CD4-positive, alpha-beta T cell (primary cell): ENCODE measurements at regions not wholly inside any gene's neighbourhood (a gene's known extent, or its start where the extent isn't known, plus 50 kb on each side); places are given as distances from the start of the nearest gene placed in this dataset.
"Not testable (repeated sequence)": the region's sequence is repeated elsewhere in the genome, so short reads cannot be mapped to it uniquely, and the experiment has no call there.

ENCODE experiments used
- ATAC-seq: fragments of 200-7000 bp; cut with Tn5 transposase; one replicate; pipeline ENCODE4 v1.10.0; 2022; ENCODE audit warnings: mild to moderate bottlenecking; ENCODE audit not compliant: poor library complexity
- CTCF ChIA-PET: fragments of 350-600 bp; sonication (Branson Sonifier 250); formaldehyde crosslinking; loops from one replicate; lab custom pipeline; 2021; ENCODE audit warnings: antibody characterized with exemption, inconsistent platforms; lab: Charles Lee
- POLR2A ChIA-PET: fragments of 350-600 bp; sonication (Branson Sonifier 250); formaldehyde crosslinking; loops from one replicate; lab custom pipeline; 2021; ENCODE audit warnings: antibody characterized with exemption, inconsistent platforms; lab: Charles Lee
- DNase-seq, 14 experiments: peaks; one replicate each; pipeline ENCODE4 v3.0.0-alpha.2; 2013 to 2020; ENCODE audit warnings: mixed read lengths in 2 of 14
- H3K27ac ChIP-seq, 2 donors: one replicate each; pipeline versions ENCODE4 v1.5.1 to v1.7.0; 2013; ENCODE audit warnings: low read length in 2 of 2, low read depth in 1 of 2, mild to moderate bottlenecking in 1 of 2
- H3K27me3 ChIP-seq, 2 experiments: 1 replicate in 1 of 2; 2 replicates in 1 of 2; pipeline versions ENCODE4 v1.6.1 to v1.7.0; 2013; ENCODE audit warnings: low read length in 2 of 2, control low read depth in 1 of 2, mild to moderate bottlenecking in 1 of 2, moderate library complexity in 1 of 2; ENCODE audit not compliant: insufficient read depth in 2 of 2, control insufficient read depth in 1 of 2
- H3K36me3 ChIP-seq: one replicate; pipeline ENCODE4 v1.6.1; 2013; ENCODE audit warnings: low read length, control low read depth; ENCODE audit not compliant: insufficient read depth
- H3K4me1 ChIP-seq: one replicate; pipeline ENCODE4 v1.6.1; 2013; ENCODE audit warnings: low read length, control low read depth; ENCODE audit not compliant: insufficient read depth
- H3K4me3 ChIP-seq: one replicate; pipeline ENCODE4 v1.5.1; 2013; ENCODE audit warnings: mild to moderate bottlenecking, low read length, moderate library complexity
- H3K9me3 ChIP-seq, 2 experiments: 1 replicate in 1 of 2; 2 replicates in 1 of 2; pipeline versions ENCODE4 v1.6.1 to v1.7.0; 2013; ENCODE audit warnings: low read length in 2 of 2, mild to moderate bottlenecking in 2 of 2, control low read depth in 1 of 2, moderate library complexity in 1 of 2; ENCODE audit not compliant: control insufficient read depth in 1 of 2, insufficient read depth in 1 of 2
- H3K27ac Mint-ChIP-seq: one replicate; pipeline ENCODE4 v1.8.0; 2020; ENCODE audit warnings: mixed read lengths
- H3K27me3 Mint-ChIP-seq: one replicate; pipeline ENCODE4 v1.8.0; 2021; ENCODE audit warnings: mixed read lengths
- H3K36me3 Mint-ChIP-seq: one replicate; pipeline ENCODE4 v1.8.0; 2021; ENCODE audit warnings: low read depth, mixed read lengths
- H3K4me1 Mint-ChIP-seq: one replicate; pipeline ENCODE4 v1.8.0; 2021; ENCODE audit warnings: low read depth, mixed read lengths
- H3K4me3 Mint-ChIP-seq: one replicate; pipeline ENCODE4 v1.8.0; 2020; ENCODE audit warnings: mild to moderate bottlenecking, mixed read lengths
- H3K9me3 Mint-ChIP-seq: one replicate; pipeline ENCODE4 v1.8.0; 2020; ENCODE audit warnings: mixed read lengths
- intact Hi-C, 2 experiments: fragments of 100-400 bp; cut with DNase I in 1 of 2; cut with micrococcal nuclease in 1 of 2; formaldehyde crosslinking; loops; one replicate each; pipeline versions ENCODE4 v1.15.1 to v1.9.0; 2023 to 2025; cut with DNase I, micrococcal nuclease
- TF ChIP-seq, protein P1 (sequence below): fragments of 200-600 bp; IDR thresholded peaks from one replicate; pipeline ENCODE4 v1.8.0; 2022; ENCODE audit warnings: antibody characterized with exemption, mild to moderate bottlenecking

GRCh38 chr9:102439583-102439982 lies 555.5 kb upstream of the CYLC2 start:
- ChIA-PET POLR2A (no interaction called here), CTCF (no interaction called here)
- Histone ChIP-seq H3K4me3 (no peak overlapping the region), H3K9me3 (peaks cover 0 to 4% of the 10 kb centered on the region in 2 experiments), H3K4me1 (no peaks in the 10 kb centered on the region), H3K27me3 (no peaks in the 10 kb centered on the region), H3K36me3 (no peaks in the 10 kb centered on the region), H3K27ac (no peak overlapping the region)
- H3K27ac Mint-ChIP-seq: no peak overlapping the region
- intact Hi-C loops: no loop called here
- H3K4me1 Mint-ChIP-seq: no peaks in the 10 kb centered on the region
- ATAC-seq (no peak), DNase-seq (no peak)
- TF ChIP-seq, protein P1, sequence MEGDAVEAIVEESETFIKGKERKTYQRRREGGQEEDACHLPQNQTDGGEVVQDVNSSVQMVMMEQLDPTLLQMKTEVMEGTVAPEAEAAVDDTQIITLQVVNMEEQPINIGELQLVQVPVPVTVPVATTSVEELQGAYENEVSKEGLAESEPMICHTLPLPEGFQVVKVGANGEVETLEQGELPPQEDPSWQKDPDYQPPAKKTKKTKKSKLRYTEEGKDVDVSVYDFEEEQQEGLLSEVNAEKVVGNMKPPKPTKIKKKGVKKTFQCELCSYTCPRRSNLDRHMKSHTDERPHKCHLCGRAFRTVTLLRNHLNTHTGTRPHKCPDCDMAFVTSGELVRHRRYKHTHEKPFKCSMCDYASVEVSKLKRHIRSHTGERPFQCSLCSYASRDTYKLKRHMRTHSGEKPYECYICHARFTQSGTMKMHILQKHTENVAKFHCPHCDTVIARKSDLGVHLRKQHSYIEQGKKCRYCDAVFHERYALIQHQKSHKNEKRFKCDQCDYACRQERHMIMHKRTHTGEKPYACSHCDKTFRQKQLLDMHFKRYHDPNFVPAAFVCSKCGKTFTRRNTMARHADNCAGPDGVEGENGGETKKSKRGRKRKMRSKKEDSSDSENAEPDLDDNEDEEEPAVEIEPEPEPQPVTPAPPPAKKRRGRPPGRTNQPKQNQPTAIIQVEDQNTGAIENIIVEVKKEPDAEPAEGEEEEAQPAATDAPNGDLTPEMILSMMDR: no peak
- peaks cover 4% of the 10 kb centered on the region for H3K9me3 Mint-ChIP-seq
- no peak overlapping the region for H3K4me3 Mint-ChIP-seq
- no peaks in the 10 kb centered on the region for H3K36me3 Mint-ChIP-seq
- H3K27me3 Mint-ChIP-seq: no peaks in the 10 kb centered on the region

DNA sequence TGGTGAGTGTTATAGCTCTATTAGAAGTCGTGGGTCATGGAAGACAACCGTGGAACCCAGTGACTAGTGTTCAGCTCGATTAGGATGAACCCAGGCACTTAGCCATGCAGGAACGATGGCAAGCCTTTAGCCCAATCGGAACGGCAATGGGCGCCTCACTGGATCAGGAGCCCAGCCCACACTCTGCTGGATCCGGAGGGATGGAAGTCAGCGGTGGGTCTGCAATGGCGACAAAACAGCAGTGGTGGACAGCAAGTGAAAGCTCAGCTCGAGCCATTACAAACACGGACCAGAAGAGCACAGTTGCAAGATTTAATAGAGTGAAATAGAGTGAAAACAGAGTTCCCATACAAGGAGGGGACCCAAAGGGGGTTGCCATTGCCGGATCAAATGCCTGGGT lies 558.5 kb upstream of the CYLC2 start:
- intact Hi-C loops, DNase-seq, H3K4me3 Mint-ChIP-seq, POLR2A ChIA-PET, H3K9me3 ChIP-seq, H3K4me1 Mint-ChIP-seq, H3K36me3 ChIP-seq, CTCF ChIA-PET, H3K4me3 ChIP-seq, H3K27ac Mint-ChIP-seq, H3K27me3 Mint-ChIP-seq, ATAC-seq, H3K9me3 Mint-ChIP-seq, H3K4me1 ChIP-seq, H3K27me3 ChIP-seq, H3K36me3 Mint-ChIP-seq, H3K27ac ChIP-seq: not testable (repeated sequence)

- H3K9me3 ChIP-seq: peaks cover 0 to 4% of the 10 kb centered on the region in 2 experiments
- no peak overlapping the region for H3K27ac Mint-ChIP-seq
- TF ChIP-seq, protein P1: no peak
- H3K4me1 ChIP-seq: no peaks in the 10 kb centered on the region
- H3K27me3 ChIP-seq: no peaks in the 10 kb centered on the region
- H3K27ac ChIP-seq: no peak overlapping the region
- no peak overlapping the region for H3K4me3 ChIP-seq
- DNase-seq: no peak
- POLR2A ChIA-PET: no interaction called here
- peaks cover 10% of the 10 kb centered on the region for H3K9me3 Mint-ChIP-seq
- no peaks in the 10 kb centered on the region for H3K36me3 ChIP-seq
- intact Hi-C loops: no loop called here
- H3K4me3 Mint-ChIP-seq: no peak overlapping the region
- no peaks in the 10 kb centered on the region for H3K27me3 Mint-ChIP-seq
- no peaks in the 10 kb centered on the region for H3K4me1 Mint-ChIP-seq
- H3K36me3 Mint-ChIP-seq: no peaks in the 10 kb centered on the region
- CTCF ChIA-PET: no interaction called here
- ATAC-seq: no peak
These were observed 559.7 kb upstream of the CYLC2 start for GRCh38 chr9:102435427-102435826.

DNA sequence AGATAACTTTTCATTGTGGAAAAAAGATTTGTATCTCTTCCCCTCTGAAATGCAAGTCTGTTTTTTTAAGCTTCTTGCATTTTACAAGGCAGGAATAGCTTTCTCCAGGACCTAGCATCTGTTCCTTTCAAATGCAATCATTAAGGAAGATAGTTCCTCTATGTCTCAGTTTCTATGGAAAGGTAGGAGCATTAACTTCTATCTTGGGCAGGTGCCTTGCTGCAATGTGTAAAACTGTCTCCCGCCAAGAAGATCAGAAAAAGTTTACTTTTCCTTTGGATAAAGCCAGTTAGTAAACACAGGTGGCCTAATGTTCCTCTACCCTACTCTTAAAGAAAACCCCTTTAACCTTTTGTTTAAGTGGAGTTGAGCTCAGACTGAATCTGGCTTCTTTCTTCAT lies 560.6 kb upstream of the CYLC2 start:
- Mint-ChIP-seq H3K36me3 (no peaks in the 10 kb centered on the region), H3K27me3 (no peaks in the 10 kb centered on the region), H3K4me1 (no peaks in the 10 kb centered on the region), H3K9me3 (peaks cover 10% of the 10 kb centered on the region), H3K4me3 (no peak overlapping the region), H3K27ac (no peak overlapping the region)
- H3K9me3 ChIP-seq: peaks cover 0 to 4% of the 10 kb centered on the region in 2 experiments
- H3K36me3 ChIP-seq: no peaks in the 10 kb centered on the region
- ChIA-PET CTCF (no interaction called here), POLR2A (no interaction called here)
- no peak overlapping the region for H3K4me3 ChIP-seq
- H3K27ac ChIP-seq: no peak overlapping the region
- ATAC-seq: no peak
- no peaks in the 10 kb centered on the region for H3K27me3 ChIP-seq
- no peak for DNase-seq
- TF ChIP-seq, protein P1: no peak
- no peaks in the 10 kb centered on the region for H3K4me1 ChIP-seq
- intact Hi-C loops: no loop called here
